ENCODE measurements at regions not wholly inside any gene's neighbourhood (a gene's known extent, or its start where the extent isn't known, plus 50 kb on each side); places are given as distances from the start of the nearest gene placed in this dataset.

DNA sequence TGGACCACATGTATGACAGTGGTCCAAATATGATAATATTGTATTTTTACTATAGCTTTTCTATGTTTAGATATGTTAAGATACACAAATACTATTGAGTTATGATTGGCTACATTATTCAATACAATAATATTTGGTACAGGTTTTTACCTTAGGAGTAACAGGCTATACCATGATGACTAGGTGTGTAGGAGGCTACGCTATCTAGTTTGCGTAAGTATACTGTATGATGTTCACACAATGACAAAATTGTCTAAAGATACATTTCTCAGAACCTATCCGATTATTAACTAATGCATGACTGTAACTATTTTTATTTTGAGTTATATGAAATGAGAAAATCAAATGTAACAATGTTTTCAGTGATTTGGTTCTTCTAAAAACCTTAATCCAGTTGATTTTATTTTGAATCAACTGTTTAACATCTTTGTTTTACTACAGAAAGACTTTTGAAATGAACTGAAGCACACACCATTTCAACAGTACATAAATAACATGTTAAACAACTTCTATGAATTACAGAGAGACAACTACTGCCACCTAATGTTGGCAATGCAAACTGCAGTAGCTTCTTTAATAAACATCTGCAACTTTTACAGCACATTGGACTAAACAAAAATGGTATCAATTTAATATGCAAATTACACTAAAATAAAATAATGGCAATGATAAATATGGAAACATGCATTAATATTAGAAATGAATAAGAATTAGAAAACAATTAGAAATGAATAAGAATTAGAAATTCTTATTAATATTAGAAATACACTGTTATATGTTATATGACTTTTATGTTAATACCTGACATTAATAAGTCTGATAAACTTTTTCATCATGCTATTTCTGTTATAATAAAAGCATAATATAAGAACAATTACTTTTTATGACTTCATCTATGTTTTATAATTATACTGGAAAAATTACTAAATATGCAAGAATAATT, 255.7 kb downstream of the MBNL1 start:
- TF ChIP-seq POLR2A (IDR thresholded peaks at IDR 0.05) = no peak
- TF ChIP-seq, protein P1, sequence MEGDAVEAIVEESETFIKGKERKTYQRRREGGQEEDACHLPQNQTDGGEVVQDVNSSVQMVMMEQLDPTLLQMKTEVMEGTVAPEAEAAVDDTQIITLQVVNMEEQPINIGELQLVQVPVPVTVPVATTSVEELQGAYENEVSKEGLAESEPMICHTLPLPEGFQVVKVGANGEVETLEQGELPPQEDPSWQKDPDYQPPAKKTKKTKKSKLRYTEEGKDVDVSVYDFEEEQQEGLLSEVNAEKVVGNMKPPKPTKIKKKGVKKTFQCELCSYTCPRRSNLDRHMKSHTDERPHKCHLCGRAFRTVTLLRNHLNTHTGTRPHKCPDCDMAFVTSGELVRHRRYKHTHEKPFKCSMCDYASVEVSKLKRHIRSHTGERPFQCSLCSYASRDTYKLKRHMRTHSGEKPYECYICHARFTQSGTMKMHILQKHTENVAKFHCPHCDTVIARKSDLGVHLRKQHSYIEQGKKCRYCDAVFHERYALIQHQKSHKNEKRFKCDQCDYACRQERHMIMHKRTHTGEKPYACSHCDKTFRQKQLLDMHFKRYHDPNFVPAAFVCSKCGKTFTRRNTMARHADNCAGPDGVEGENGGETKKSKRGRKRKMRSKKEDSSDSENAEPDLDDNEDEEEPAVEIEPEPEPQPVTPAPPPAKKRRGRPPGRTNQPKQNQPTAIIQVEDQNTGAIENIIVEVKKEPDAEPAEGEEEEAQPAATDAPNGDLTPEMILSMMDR (IDR thresholded peaks at IDR 0.05) = peak; percentile 76 to 84 (median 80)

Measured in uterus (tissue), 2 donors.